Heart right ventricle (tissue), 16 donors: ENCODE measurements at regions not wholly inside any gene's neighbourhood (a gene's known extent, or its start where the extent isn't known, plus 50 kb on each side); places are given as distances from the start of the nearest gene placed in this dataset.

Experiments used
- ATAC-seq, 8 donors: fragments of 200-7000 bp; cut with Tn5 transposase; one replicate each; pipeline ENCODE4 v1.9.1; 2020; ENCODE audit warnings: mild to moderate bottlenecking in 8 of 8, moderate library complexity in 8 of 8, moderate number of reproducible peaks in 1 of 8
- DNase-seq, 2 donors: peaks; one replicate each; pipeline ENCODE4 v3.0.0-alpha.2; 2020
- H3K27ac ChIP-seq, 10 donors: fragments of 200-600 bp; sonication (generic) in 2 of 10; one replicate each; pipeline versions ENCODE4 v1.5.0 to v1.8.0; 2020 to 2022; ENCODE audit warnings: mild to moderate bottlenecking in 3 of 10
- H3K27me3 ChIP-seq, 7 donors: fragments of 200-600 bp; one replicate each; pipeline ENCODE4 v1.8.0; 2021 to 2022; ENCODE audit warnings: mild to moderate bottlenecking in 2 of 7
- H3K36me3 ChIP-seq, 9 donors: fragments of 200-600 bp; sonication (generic) in 1 of 9; one replicate each; pipeline versions ENCODE4 v1.5.0 to v1.8.0; 2020 to 2022; ENCODE audit warnings: mild to moderate bottlenecking in 2 of 9
- H3K4me1 ChIP-seq, 9 donors: fragments of 200-600 bp; sonication (generic) in 1 of 9; one replicate each; pipeline versions ENCODE4 v1.5.0 to v1.8.0; 2020 to 2022; ENCODE audit warnings: mild to moderate bottlenecking in 4 of 9
- H3K4me3 ChIP-seq, 10 donors: fragments of 200-600 bp; sonication (generic) in 2 of 10; one replicate each; pipeline versions ENCODE4 v1.5.0 to v1.8.0; 2020 to 2022; ENCODE audit warnings: mild to moderate bottlenecking in 7 of 10, moderate library complexity in 2 of 10
- H3K9me3 ChIP-seq, 11 donors: fragments of 200-600 bp in 10 of 11; sonication (generic) in 2 of 11; one replicate each; pipeline versions ENCODE4 v1.5.0 to v1.8.0; 2013 to 2022; ENCODE audit warnings: mild to moderate bottlenecking in 2 of 11, control low read depth in 1 of 11, moderate library complexity in 1 of 11
- whole genome bisulfite sequencing, 2 donors: extraction: QIAGEN DNeasy Blood & Tissue Kit; methylation state at CpG; one replicate each; pipeline ENCODE4 v1.1.7; 2013; ENCODE audit warnings: inconsistent platforms in 1 of 2; 5-methylcytosine and 5-hydroxymethylcytosine counted together
- intact Hi-C, 10 donors: fragments of 100-400 bp; cut with DNase I; formaldehyde crosslinking; loops; one replicate each; pipeline versions ENCODE4 v1.11.1 to v1.14.2; 2022
- TF ChIP-seq, protein P1 (sequence below), 9 donors: fragments of 200-600 bp; sonication (generic) in 2 of 9; IDR thresholded peaks; one replicate each; pipeline versions ENCODE4 v1.5.0 to v1.8.0; 2021 to 2022; ENCODE audit warnings: antibody characterized with exemption in 9 of 9, mild to moderate bottlenecking in 5 of 9, moderate library complexity in 1 of 9
- donor health status: Arrhythmogenic right ventricular cardiomyopathy.
- donor health status: ischemic (EF 13 %, LVEDD 7.1; RV severe dilation, severe dysfunction).
- donor health status: healthy with polysubstance abuse.
- donor health status: DM: no; HTN: yes; CAD: no.
- donor health status: DM: no; HTN: no; CAD: no.
- donor health status: ischemic (EF 25% LVEDD 6.9; RV normal size, moderate dysfunction).
- donor health status: ischemic (EF 25% LVEDD 5.7; RV mildly dilated, moderate dysfunction).
- donor health status: healthy.
- donor health status: DM: yes; HTN: yes; CAD: no.
- donor health status: Ischemic cardiomyopathy.
- donor health status: ischemic (EF 35%, LVEDD 5.7; RV mildly dilated, moderate dysfunction).
- donor health status: nonischemic (EF 11% LVEDD 7.7; RV severe dilation, severe dysfunction).
- donor health status: DM: yes; HTN: yes; CAD: no.
- donor health status: PGD.
- donor health status: ischemic (EF 29% LVEDD 5.4; RV normal size, mild dysfunction).
- donor health status: nonischemic (EF 23%, LVEDD 6.1; RV moderate dilation, normal function).

DNA sequence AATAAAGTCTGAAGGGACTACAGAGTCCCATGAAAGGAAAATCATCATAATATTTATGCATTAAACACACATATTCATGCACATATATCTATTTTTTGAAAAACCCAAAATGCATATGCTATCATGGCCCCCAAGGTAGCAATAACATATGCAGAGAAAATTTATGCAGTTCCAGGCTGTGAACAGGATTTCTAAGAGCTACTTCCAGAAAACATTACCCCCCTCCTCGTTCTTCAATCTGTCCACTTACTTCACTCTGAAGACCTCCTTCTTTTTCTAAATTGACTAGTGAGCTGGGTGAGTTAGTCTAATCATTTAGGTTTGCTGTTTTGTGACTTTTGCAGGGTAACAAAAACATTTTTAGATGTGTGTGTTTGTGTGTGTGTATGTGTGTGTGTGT, 376.4 kb upstream of the ZEB2 start:
- H3K27ac ChIP-seq, result no peak overlapping the region
- DNase-seq (no peak), ATAC-seq (no peak)
- intact Hi-C loops, result no loop called here
- WGBS, 2 donors, result 64 to 67% methylated on average over 1 of the region's 1 CpG
- TF ChIP-seq, protein P1, sequence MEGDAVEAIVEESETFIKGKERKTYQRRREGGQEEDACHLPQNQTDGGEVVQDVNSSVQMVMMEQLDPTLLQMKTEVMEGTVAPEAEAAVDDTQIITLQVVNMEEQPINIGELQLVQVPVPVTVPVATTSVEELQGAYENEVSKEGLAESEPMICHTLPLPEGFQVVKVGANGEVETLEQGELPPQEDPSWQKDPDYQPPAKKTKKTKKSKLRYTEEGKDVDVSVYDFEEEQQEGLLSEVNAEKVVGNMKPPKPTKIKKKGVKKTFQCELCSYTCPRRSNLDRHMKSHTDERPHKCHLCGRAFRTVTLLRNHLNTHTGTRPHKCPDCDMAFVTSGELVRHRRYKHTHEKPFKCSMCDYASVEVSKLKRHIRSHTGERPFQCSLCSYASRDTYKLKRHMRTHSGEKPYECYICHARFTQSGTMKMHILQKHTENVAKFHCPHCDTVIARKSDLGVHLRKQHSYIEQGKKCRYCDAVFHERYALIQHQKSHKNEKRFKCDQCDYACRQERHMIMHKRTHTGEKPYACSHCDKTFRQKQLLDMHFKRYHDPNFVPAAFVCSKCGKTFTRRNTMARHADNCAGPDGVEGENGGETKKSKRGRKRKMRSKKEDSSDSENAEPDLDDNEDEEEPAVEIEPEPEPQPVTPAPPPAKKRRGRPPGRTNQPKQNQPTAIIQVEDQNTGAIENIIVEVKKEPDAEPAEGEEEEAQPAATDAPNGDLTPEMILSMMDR (IDR thresholded peaks at IDR 0.05), result no peak
- peaks cover 0 to 5% (median 0%) of the 10 kb centered on the region in 11 donors for H3K9me3 ChIP-seq
- H3K27me3 ChIP-seq, result no peaks in the 10 kb centered on the region
- peaks cover 0 to 2% (median 0%) of the 10 kb centered on the region in 9 donors for H3K4me1 ChIP-seq
- no peaks in the 10 kb centered on the region for H3K36me3 ChIP-seq
- no peak overlapping the region for H3K4me3 ChIP-seq

DNA sequence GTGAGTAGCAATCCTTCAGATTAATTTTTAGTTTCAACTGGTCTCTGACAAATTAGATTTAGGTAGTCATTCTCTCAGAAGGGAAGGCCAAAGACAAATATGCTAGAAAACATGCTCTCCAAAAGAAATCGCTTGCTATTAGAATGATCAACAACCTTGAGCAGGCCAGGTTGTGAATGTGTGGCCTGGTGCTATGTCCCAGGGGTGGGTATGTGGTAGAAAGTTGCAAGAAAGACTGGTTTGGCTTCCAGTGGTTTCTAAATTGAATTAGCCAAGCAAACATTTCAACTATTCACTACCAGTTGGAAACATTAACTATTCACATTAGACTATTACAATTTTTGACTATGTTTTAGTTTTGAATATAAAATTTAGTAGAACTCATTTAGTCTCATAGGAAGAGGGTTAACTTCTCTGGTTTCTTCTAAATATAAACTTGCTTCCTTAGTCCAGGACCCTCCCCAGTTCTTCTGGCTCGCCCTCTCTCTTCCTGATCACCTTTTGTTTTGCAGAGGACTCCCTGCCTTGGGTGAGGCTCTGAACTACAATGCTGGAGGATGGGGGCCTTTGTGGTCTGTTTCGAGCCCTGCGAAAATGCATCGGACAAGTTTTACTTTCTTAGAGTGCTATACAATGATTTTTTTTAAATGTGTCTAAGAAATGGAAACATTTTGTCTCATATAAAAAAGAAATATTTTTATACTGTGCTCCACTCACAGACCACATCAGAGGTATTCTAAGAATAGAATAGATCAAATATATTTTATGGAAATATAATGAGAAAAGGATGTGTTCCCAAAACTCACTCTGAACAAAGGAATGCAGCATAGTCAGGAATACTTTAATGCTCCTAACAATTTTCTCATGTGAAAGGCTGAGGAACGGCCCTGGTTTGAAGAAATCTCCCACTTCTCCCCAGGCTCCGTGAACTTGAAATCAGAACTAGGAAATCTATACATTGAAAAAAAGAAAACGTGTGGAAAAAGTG, 375.0 kb upstream of the ZEB2 start:
- TF ChIP-seq, protein P1 (IDR thresholded peaks at IDR 0.05), result no peak
- no peaks in the 10 kb centered on the region for H3K9me3 ChIP-seq
- H3K27ac ChIP-seq, result no peak overlapping the region
- 61 to 62% methylated on average over 8 of the region's 8 CpGs for WGBS, 2 donors
- H3K27me3 ChIP-seq, result no peaks in the 10 kb centered on the region
- ATAC-seq, result no peak
- no peak for DNase-seq
- intact Hi-C loops, result no loop called here
- H3K4me3 ChIP-seq, result no peak overlapping the region
- H3K4me1 ChIP-seq, result peaks cover 0 to 9% (median 0%) of the 10 kb centered on the region in 9 donors
- H3K36me3 ChIP-seq, result no peaks in the 10 kb centered on the region

DNA sequence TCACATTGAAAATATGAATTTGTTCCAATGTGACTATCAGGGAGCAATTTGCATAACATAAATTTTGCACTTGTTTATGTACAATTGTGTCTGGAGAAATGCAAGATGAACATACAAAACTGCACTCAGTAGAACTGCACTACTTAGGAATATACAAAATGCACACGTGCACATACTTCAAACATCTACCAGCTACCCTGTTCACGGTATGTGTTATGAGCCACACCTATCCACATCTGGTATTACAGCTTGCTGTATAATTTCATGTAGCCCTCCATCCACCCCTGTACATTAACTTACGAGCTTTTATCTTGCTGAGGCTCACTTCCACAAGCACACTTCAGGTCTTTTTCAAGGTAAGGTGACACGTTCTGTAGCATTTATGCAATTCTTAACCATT, 373.5 kb upstream of the ZEB2 start:
- no peaks in the 10 kb centered on the region for H3K36me3 ChIP-seq
- H3K4me1 ChIP-seq, result peaks cover 0 to 9% (median 0%) of the 10 kb centered on the region in 9 donors
- intact Hi-C loops, result no loop called here
- ATAC-seq (no peak), DNase-seq (no peak)
- no peak overlapping the region for H3K4me3 ChIP-seq
- WGBS, 2 donors, result 88 to 97% methylated on average over 4 of the region's 4 CpGs
- H3K27ac ChIP-seq, result no peak overlapping the region
- no peaks in the 10 kb centered on the region for H3K27me3 ChIP-seq
- TF ChIP-seq, protein P1 (IDR thresholded peaks at IDR 0.05), result no peak
- no peaks in the 10 kb centered on the region for H3K9me3 ChIP-seq

DNA sequence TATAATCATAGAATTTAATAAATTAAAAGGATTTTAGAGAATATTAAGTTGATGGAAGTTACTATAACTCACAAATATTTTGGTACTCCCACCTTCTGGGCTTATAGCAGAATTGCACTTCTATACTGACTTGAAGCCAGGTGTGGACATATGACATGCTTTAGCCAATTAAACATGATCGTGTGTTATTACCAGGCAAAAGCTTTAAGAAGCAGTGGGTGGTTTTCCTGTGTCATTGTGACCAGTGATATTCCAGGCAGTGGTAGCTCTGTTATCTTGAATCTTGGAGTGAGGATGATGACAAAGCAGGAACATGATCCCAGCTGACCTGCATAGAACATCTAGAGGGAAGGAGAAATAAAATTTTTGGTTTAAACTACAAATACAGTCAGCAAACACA, 370.9 kb upstream of the ZEB2 start:
- ATAC-seq, result peak in 4 of 8 donors; percentile 21 to 49 (median 37)

More for the DNA sequence above, 370.9 kb upstream of the ZEB2 start:
- H3K9me3 ChIP-seq, result no peaks in the 10 kb centered on the region
- no peak overlapping the region for H3K27ac ChIP-seq
- H3K36me3 ChIP-seq, result no peaks in the 10 kb centered on the region
- H3K4me3 ChIP-seq, result no peak overlapping the region
- intact Hi-C loops, result no loop called here
- peaks cover 0 to 14% (median 7%) of the 10 kb centered on the region in 9 donors for H3K4me1 ChIP-seq
- TF ChIP-seq, protein P1 (IDR thresholded peaks at IDR 0.05), result peak in 4 of 9 donors; percentile 26 to 35 (median 32)
- no peaks in the 10 kb centered on the region for H3K27me3 ChIP-seq
- DNase-seq, result no peak
- 10 to 16% methylated on average over 1 of the region's 1 CpG for WGBS, 2 donors
